ENCODE measurements at regions not wholly inside any gene's neighbourhood (a gene's known extent, or its start where the extent isn't known, plus 50 kb on each side); places are given as distances from the start of the nearest gene placed in this dataset.

- DNase-seq (ENCODE audit: low read depth in 2 of 3, low spot score in 2 of 3): no peak
Measured at GRCh38 chr10:129165076-129165720, 301.8 kb upstream of the MGMT start.

GRCh38 chr10:129165770-129166169 is 301.3 kb upstream of the MGMT start:
- no peak for DNase-seq (ENCODE audit: low read depth in 2 of 3, low spot score in 2 of 3)

- DNase-seq (ENCODE audit: low read depth in 2 of 3, low spot score in 2 of 3): no peak
Measured at GRCh38 chr10:129168660-129169059, 298.4 kb upstream of the MGMT start.

- DNase-seq (ENCODE audit: low read depth in 2 of 3, low spot score in 2 of 3): no peak
Measured at GRCh38 chr10:129169115-129169514, 297.9 kb upstream of the MGMT start.

- no peak for DNase-seq (ENCODE audit: low read depth in 2 of 3, low spot score in 2 of 3)
Measured at GRCh38 chr10:129170812-129171211, 296.2 kb upstream of the MGMT start.

GRCh38 chr10:129171812-129172211 is 295.2 kb upstream of the MGMT start:
- DNase-seq (ENCODE audit: low read depth in 2 of 3, low spot score in 2 of 3): no peak

- no peak for DNase-seq (ENCODE audit: low read depth in 2 of 3, low spot score in 2 of 3)
Measured at GRCh38 chr10:129174232-129175014, 292.6 kb upstream of the MGMT start.

GRCh38 chr10:129179245-129179971 is 287.6 kb upstream of the MGMT start:
- no peak for DNase-seq (ENCODE audit: low read depth in 2 of 3, low spot score in 2 of 3)

GRCh38 chr10:129179972-129180678 is 286.9 kb upstream of the MGMT start:
- DNase-seq (ENCODE audit: low read depth in 2 of 3, low spot score in 2 of 3): no peak

GRCh38 chr10:129184196-129184595 is 282.8 kb upstream of the MGMT start:
- no peak for DNase-seq (ENCODE audit: low read depth in 2 of 3, low spot score in 2 of 3)

- no peak for DNase-seq (ENCODE audit: low read depth in 2 of 3, low spot score in 2 of 3)
Measured at GRCh38 chr10:129187331-129187730, 279.7 kb upstream of the MGMT start.

GRCh38 chr10:129191797-129192196 is 275.2 kb upstream of the MGMT start:
- DNase-seq (ENCODE audit: low read depth in 2 of 3, low spot score in 2 of 3): no peak

- DNase-seq (ENCODE audit: low read depth in 2 of 3, low spot score in 2 of 3): no peak
Measured at GRCh38 chr10:129192344-129193128, 274.5 kb upstream of the MGMT start.

- DNase-seq (ENCODE audit: low read depth in 2 of 3, low spot score in 2 of 3): no peak
Measured at GRCh38 chr10:129193148-129193547, 273.9 kb upstream of the MGMT start.

GRCh38 chr10:129194181-129194870 is 272.7 kb upstream of the MGMT start:
- no peak for DNase-seq (ENCODE audit: low read depth in 2 of 3, low spot score in 2 of 3)

- DNase-seq (ENCODE audit: low read depth in 2 of 3, low spot score in 2 of 3): no peak
Measured at GRCh38 chr10:129199826-129200225, 267.2 kb upstream of the MGMT start.

GRCh38 chr10:129203819-129204218 is 263.2 kb upstream of the MGMT start:
- DNase-seq (ENCODE audit: low read depth in 2 of 3, low spot score in 2 of 3): no peak

GRCh38 chr10:129207297-129207696 is 259.7 kb upstream of the MGMT start:
- DNase-seq (ENCODE audit: low read depth in 2 of 3, low spot score in 2 of 3): no peak

- no peak for DNase-seq (ENCODE audit: low read depth in 2 of 3, low spot score in 2 of 3)
Measured at GRCh38 chr10:129210876-129211275, 256.2 kb upstream of the MGMT start.

- no peak for DNase-seq (ENCODE audit: low read depth in 2 of 3, low spot score in 2 of 3)
Measured at GRCh38 chr10:129213256-129213655, 253.8 kb upstream of the MGMT start.
